ENCODE measurements at regions not wholly inside any gene's neighbourhood (a gene's known extent, or its start where the extent isn't known, plus 50 kb on each side); places are given as distances from the start of the nearest gene placed in this dataset.

- TF ChIP-seq CTCF (IDR thresholded peaks at IDR 0.05): no peak
- TF ChIP-seq POLR2A (IDR thresholded peaks at IDR 0.05): no peak
- TF ChIP-seq EP300 (IDR thresholded peaks at IDR 0.05): no peak
These were observed 295.2 kb upstream of the IGFBP7 start for GRCh38 chr4:57405359-57405758.
